ENCODE measurements at regions not wholly inside any gene's neighbourhood (a gene's known extent, or its start where the extent isn't known, plus 50 kb on each side); places are given as distances from the start of the nearest gene placed in this dataset.

DNA sequence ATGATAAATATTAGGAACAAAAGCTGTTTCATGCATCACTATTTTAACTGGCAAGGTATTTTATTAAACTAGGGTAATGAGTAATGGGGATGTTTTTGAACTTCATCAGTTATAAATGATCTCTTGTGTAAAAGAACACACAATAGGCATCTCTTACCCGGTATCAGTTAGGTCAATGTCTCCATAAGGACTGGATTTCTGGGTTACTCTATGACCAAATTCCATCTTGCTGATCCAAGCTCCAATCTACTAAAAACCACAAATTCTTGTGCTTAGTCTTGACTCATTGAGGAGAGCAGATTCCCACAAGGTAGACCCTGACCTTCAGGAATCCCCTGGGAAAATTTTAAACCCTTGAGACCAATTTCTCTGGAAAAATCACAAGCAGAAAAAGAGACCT is 1167.7 kb downstream of the XPNPEP1 start:
- DNase-seq, result no peak

- no peak for DNase-seq
These were observed 1170.0 kb downstream of the XPNPEP1 start for GRCh38 chr10:108753326-108753725.

GRCh38 chr10:108749042-108749441 is 1174.3 kb downstream of the XPNPEP1 start:
- no peak for DNase-seq

GRCh38 chr10:108736111-108736510 is 1187.2 kb downstream of the XPNPEP1 start:
- no peak for DNase-seq

- DNase-seq, result no peak
These were observed 1187.9 kb downstream of the XPNPEP1 start for GRCh38 chr10:108735380-108735779.

DNA sequence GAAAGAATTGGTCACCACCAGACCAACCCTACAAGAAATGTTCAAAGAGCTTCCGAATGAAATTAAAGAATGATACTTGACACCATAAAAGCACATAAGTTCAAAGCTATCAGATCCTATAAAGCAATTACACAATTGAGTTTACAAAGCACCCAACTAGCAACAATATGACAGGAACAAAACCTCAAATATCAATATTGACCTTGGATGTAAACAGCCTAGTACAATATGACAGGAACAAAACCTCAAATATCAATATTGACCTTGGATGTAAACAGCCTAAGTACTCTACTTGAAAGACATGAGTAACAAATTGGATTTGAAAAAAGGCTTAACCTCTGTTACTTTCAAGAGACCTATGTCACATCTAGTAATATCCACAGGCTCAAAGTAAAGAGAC is 1201.4 kb downstream of the XPNPEP1 start:
- DNase-seq, result no peak

- no peak for DNase-seq
These were observed 1207.0 kb downstream of the XPNPEP1 start for GRCh38 chr10:108716352-108716751.

DNA sequence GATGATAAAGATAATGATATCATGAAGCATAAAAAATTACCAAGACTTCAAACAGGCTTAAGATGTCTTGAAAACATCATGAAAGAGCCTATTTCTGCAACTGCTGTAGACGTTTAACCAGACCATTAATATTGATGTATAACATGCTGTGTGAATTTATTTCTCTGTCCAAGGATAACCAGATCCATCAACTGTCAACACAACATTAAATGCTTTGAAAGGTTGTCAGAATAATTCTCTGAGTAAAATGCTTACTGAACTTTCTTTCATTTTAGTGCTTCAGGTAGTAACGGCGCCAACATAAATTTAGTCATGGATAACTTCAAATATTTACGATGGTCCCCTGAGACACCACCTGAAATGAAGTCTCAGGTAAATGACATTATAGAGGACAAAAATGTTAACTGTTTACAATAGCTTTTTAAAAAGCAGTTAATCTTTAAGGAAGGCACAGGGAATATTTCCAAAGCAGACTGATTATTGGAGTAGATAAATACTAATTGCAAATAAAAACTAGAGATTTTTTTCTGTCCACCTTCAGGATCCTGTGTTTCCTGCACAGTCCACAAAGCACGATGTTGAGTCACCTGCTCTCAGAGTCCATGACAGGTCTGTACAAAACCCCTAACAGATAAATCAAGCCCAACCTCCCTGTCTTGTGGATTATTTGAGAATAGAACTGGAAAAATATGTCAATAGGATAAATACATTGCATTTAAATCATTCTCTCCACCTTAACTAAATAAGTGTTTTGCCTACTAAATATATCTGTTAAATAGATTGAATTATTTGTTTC is 1213.2 kb downstream of the XPNPEP1 start:
- DNase-seq, result no peak

DNA sequence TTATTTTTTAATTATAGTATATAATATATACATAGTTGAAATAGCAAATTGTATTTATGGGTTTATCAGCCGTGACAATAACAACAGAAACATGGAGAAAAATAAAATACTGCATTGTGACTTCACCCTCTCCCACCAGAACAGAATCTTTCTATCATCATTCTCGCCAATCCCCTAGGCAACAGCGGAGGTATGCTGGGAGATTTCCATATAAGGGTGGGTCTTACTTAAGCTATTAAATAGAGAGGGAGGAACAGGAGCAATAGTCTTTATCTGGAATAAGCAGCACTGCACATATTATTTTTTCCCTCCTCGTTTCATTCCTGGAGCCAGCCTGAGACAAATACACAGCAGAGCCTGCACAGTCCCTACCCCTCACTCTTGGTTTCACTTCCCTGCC is 1214.9 kb downstream of the XPNPEP1 start:
- no peak for DNase-seq

- no peak for DNase-seq
These were observed 1226.4 kb downstream of the XPNPEP1 start for GRCh38 chr10:108696792-108697477.

- DNase-seq, result no peak
These were observed 1232.2 kb downstream of the XPNPEP1 start for GRCh38 chr10:108691126-108691525.

- no peak for DNase-seq
These were observed 1232.8 kb downstream of the XPNPEP1 start for GRCh38 chr10:108690530-108690929.

- DNase-seq, result no peak
These were observed 1233.4 kb downstream of the XPNPEP1 start for GRCh38 chr10:108689891-108690290.

DNA sequence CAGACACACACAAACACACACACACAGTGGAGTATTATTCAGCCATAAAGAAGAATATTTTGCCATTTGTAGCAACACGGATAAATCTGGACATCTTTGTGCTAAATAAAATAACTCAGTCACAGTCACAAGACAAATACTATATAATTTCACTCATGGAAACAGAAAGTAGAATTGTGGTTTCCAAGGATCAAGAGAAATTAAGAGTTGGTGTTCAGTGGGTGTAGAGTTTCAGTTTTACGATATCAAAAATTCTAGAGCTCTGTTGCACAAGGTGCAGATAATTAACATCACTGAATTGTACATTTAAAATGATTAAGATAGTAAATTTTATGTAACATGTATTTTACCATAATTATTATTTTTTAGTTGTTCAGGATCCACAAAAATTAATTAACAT is 1235.0 kb downstream of the XPNPEP1 start:
- no peak for DNase-seq

DNA sequence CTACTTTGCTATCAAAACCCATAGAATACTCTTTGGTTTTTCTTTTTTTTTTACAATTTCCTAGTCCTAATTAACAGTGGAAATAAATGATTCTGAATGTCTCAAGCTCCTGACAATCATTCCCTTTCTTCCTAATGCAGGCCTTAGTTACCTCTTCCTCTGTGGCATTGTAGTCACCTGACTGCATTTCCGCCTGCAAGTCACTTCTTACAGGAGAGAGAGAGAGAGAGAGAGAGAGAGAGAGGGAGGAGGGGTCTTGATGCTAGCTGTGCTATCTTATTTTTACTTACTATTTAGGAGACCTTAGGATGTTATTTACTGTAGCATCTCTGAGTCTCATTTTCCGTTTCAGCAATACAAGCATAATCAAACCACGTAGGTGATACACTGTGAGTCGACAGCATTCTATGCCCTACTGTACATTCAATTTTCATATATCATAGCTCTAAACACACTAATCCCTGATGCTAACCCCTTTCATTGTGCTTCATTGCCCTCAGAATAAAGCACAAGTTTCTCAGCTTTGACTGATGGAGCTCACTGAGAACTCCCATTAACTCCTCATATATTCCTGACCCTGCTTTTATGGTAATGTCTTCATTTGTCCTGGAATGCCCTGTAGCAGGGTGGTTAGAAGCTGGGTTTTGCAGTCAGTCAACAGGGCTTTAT is 1237.3 kb downstream of the XPNPEP1 start:
- no peak for DNase-seq

DNA sequence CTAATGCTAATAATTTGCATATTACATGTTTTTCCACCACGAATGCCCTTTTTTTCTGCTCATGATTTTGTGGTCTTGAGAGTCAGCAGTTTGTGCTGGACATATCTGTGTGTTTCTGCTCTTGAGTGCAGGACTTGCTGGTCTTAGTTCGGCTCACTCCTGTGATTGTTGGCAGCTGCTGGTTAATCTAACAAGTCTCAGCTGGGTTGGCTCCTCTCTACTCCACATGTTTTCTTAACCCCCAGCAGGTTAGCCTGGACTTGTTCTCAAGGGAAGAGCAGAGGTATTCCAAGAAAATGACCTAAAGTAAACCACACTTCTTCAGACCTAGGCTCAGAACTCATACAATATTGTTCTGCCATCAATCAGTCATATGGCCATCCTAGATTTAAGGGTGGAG is 1238.9 kb downstream of the XPNPEP1 start:
- no peak for DNase-seq

DNA sequence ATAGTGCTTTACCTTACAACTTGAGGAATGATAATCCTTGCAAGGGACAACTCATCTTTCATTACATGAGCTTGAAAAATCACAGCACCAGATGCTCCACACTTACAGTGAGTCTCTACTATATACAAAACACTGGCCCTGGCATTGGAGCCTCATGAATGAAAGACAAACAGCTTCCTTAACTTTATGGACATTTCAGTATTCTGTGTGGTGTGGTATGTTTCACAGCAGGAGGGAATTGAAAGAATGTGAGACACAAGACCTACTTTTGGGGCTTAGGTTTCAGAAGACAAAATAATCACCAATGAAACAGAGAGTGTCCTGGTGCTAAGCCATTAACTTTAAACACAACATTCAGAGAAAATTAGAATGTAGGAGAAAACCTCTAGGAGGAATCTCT is 1249.6 kb downstream of the XPNPEP1 start:
- no peak for DNase-seq

DNA sequence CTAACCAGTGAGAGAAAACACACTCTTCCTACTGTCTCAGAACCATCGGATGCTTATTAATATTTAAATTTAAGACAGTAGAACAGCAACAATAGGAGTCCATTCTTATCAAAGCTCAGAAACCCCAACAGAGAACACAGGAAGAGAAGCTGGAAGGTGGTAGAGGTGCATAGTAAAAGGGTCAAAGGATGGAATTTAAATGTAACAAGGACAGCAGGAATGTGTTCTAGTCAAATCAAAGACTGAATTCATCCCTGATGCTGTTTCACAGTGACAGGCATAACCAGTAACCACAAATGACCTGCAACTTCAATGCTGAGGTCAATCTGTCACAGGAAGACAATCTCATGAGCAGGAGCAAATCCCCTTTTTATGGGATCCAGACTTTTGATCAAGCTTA is 1259.7 kb downstream of the XPNPEP1 start:
- no peak for DNase-seq

GRCh38 chr10:108662975-108663374 is 1260.3 kb downstream of the XPNPEP1 start:
- no peak for DNase-seq

GRCh38 chr10:108655057-108655456 is 1268.3 kb downstream of the XPNPEP1 start:
- DNase-seq, result no peak

- DNase-seq, result no peak
These were observed 1269.8 kb downstream of the XPNPEP1 start for GRCh38 chr10:108653531-108653930.

DNA sequence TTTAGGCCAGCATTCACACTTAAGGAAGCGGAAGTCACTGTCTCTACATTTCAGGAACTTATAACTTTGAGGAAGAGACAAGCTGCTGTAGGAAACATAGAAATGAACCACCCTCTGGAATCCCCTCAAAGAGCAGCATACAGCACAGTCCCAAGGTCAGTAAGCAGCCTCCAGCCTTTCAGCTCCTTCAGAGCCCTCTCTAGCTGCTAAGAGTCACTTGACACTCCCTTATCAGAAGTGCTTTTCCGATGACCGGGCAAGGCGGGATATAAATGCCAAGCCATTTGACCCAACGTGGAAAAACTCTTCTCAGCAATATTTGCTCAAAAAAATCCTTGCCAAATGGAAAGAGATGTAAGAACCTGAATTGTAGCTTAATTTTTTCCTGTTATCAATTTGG is 1284.3 kb downstream of the XPNPEP1 start:
- DNase-seq, result no peak

GRCh38 chr10:108638225-108638624 is 1285.1 kb downstream of the XPNPEP1 start:
- DNase-seq, result no peak

DNA sequence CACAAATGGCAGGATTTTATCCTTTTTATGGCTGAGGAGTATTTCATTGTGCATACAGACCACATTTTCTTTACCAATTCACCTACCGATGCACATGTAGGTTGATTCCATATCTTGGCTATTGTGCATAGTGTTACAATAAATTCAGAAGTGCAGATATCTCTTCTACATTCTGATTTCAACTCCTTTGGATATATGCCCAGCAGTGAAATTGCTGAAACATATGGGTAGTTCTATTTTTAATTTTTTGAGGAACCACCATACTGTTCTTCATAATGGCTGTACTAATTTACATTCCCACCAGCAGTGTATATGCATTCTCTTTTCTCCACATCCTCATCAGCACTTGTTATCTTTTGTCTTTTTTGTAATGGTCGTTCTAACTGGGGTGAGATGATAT is 1290.3 kb downstream of the XPNPEP1 start:
- no peak for DNase-seq
